OCI-LY7 (cell line): ENCODE measurements at regions not wholly inside any gene's neighbourhood (a gene's known extent, or its start where the extent isn't known, plus 50 kb on each side); places are given as distances from the start of the nearest gene placed in this dataset.

Experiments used
- EZH2phosphoT487 ChIP-seq: fragments of 200-600 bp; sonication (generic); IDR thresholded peaks from 2 replicates; pipeline ENCODE4 v1.6.1; 2018; ENCODE audit warnings: low read depth, borderline replicate concordance, mild to moderate bottlenecking, mixed run types, antibody characterized with exemption, low read length, moderate library complexity, mixed read lengths
- TF ChIP-seq, protein P1 (sequence below): fragments of 200-600 bp; sonication (generic); conservative IDR thresholded peaks from 2 replicates; pipeline ENCODE4 v1.5.1; 2014; ENCODE audit warnings: mild to moderate bottlenecking, antibody characterized with exemption, low read length, moderate library complexity, mixed read lengths

DNA sequence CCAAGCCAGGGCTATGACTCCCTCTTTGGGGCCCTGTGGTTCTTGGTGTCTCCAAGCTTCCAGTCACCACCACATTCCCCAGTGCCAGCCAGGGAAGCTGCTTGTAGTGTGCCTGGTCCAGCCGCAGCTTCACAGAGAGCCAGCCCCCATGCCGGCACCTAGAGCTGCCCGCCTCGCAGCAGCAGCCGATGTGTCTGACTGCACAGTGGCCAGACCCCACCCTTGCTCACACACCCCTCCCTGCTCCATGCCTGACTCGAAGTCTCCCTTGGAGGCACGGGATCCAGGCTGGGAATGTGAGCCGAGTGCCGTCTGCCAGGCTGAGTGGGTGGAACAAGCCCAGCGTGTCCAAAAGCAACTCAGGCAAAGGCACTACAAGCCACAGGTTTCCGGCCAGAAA lies 123.3 kb upstream of the SFSWAP start:
- TF ChIP-seq, protein P1, sequence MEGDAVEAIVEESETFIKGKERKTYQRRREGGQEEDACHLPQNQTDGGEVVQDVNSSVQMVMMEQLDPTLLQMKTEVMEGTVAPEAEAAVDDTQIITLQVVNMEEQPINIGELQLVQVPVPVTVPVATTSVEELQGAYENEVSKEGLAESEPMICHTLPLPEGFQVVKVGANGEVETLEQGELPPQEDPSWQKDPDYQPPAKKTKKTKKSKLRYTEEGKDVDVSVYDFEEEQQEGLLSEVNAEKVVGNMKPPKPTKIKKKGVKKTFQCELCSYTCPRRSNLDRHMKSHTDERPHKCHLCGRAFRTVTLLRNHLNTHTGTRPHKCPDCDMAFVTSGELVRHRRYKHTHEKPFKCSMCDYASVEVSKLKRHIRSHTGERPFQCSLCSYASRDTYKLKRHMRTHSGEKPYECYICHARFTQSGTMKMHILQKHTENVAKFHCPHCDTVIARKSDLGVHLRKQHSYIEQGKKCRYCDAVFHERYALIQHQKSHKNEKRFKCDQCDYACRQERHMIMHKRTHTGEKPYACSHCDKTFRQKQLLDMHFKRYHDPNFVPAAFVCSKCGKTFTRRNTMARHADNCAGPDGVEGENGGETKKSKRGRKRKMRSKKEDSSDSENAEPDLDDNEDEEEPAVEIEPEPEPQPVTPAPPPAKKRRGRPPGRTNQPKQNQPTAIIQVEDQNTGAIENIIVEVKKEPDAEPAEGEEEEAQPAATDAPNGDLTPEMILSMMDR: no peak
- no peak for TF ChIP-seq EZH2phosphoT487
